ENCODE measurements at regions not wholly inside any gene's neighbourhood (a gene's known extent, or its start where the extent isn't known, plus 50 kb on each side); places are given as distances from the start of the nearest gene placed in this dataset.

GRCh38 chr4:137774501-137774900, 242.2 kb upstream of the PCDH18 start:
- H3K9me1 ChIP-seq (ENCODE audit: insufficient read depth, low read length), result no peaks in the 10 kb centered on the region
- H3K9me3 ChIP-seq (ENCODE audit: control insufficient read depth, insufficient read depth, low read length), result no peaks in the 10 kb centered on the region
- no peak overlapping the region for H4K91ac ChIP-seq (ENCODE audit: insufficient read depth, low read depth, low read length)
- TF ChIP-seq CEBPB (IDR thresholded peaks at IDR 0.05; ENCODE audit: low read depth, low read length), result no peak
- TF ChIP-seq ELK1 (IDR thresholded peaks at IDR 0.05; ENCODE audit: borderline replicate concordance, low read depth, low read length), result no peak
- TF ChIP-seq MAFK (IDR thresholded peaks at IDR 0.05; ENCODE audit: low read depth, low read length), result no peak
- no peak for TF ChIP-seq BHLHE40 (IDR thresholded peaks at IDR 0.05; ENCODE audit: low read depth, low read length)
- no peak for TF ChIP-seq SMC3 (IDR thresholded peaks at IDR 0.05; ENCODE audit: low read depth, low read length)
- no peak for TF ChIP-seq FOS (IDR thresholded peaks at IDR 0.05; ENCODE audit: low read depth, low read length)
- no peak for TF ChIP-seq MXI1 (IDR thresholded peaks at IDR 0.05; ENCODE audit: borderline replicate concordance, low read depth, low read length)
- no peak for TF ChIP-seq RCOR1 (IDR thresholded peaks at IDR 0.05; ENCODE audit: insufficient replicate concordance, low read length)
- no peak overlapping the region for H3K23ac ChIP-seq (ENCODE audit: low read depth, low read length)
- H2AK9ac ChIP-seq (replicated peaks; ENCODE audit: low read depth, low read length, poor library complexity), result no peak overlapping the region
- no peak overlapping the region for H4K5ac ChIP-seq (ENCODE audit: low read depth, low read length)
- no peak for DNase-seq
- H3K27ac ChIP-seq (ENCODE audit: insufficient read depth, low read length), result no peak overlapping the region
- in situ Hi-C loops (cut with MboI; ENCODE audit: low sequenced_read_pairs), result no loop called here
- no peak overlapping the region for H2BK5ac ChIP-seq (ENCODE audit: low read depth, low read length, poor library complexity, severe bottlenecking)
- H4K8ac ChIP-seq (ENCODE audit: low read depth in 2 of 2, low read length in 2 of 2), result no peak overlapping the region
- no peak overlapping the region for H3K18ac ChIP-seq (ENCODE audit: low read depth, low read length)
- no peak overlapping the region for H3K14ac ChIP-seq (replicated peaks; ENCODE audit: low read depth, low read length)
- no peak overlapping the region for H2BK20ac ChIP-seq (ENCODE audit: low read depth, low read length)
- no peaks in the 10 kb centered on the region for H3K27me3 ChIP-seq (ENCODE audit: control insufficient read depth, insufficient read depth, low read length)
- intact Hi-C loops (cut with micrococcal nuclease), result no loop called here
- no peaks in the 10 kb centered on the region for H3K4me1 ChIP-seq (ENCODE audit: control insufficient read depth, insufficient read depth, low read length)
- no peak overlapping the region for H3K4me2 ChIP-seq (ENCODE audit: low read depth, low read length)
- no peak overlapping the region for H3K56ac ChIP-seq (ENCODE audit: extremely low read depth, insufficient read depth, low read length)
- no peak overlapping the region for H2AK5ac ChIP-seq (ENCODE audit: low read depth, low read length)
- no peak overlapping the region for H2BK120ac ChIP-seq (ENCODE audit: low read depth, low read length)
- no peak overlapping the region for H2AFZ ChIP-seq (replicated peaks; ENCODE audit: low read length, poor library complexity)
- no peak overlapping the region for H3K4me3 ChIP-seq (ENCODE audit: insufficient read depth, low read depth, low read length)
- H3K79me1 ChIP-seq (ENCODE audit: low read depth in 1 of 2, low read length in 2 of 2), result no peaks in the 10 kb centered on the region
- CTCF ChIA-PET, result no interaction called here
- dilution Hi-C loops (cut with HindIII; ENCODE audit: low sequenced_read_pairs, unreplicated experiment), result no loop called here
- no peak overlapping the region for H3K4ac ChIP-seq (ENCODE audit: low read depth, low read length)
- BruUV-seq (replicated peaks), result no TSS peak
- no peaks in the 10 kb centered on the region for H4K20me1 ChIP-seq (ENCODE audit: insufficient read depth, low read length)
- H2BK15ac ChIP-seq (ENCODE audit: low read depth, low read length), result no peak overlapping the region
- POLR2A ChIA-PET (ENCODE audit: unreplicated experiment), result no interaction called here
- no peak for ATAC-seq (ENCODE audit: low read depth)
- H3K36me3 ChIP-seq (ENCODE audit: control insufficient read depth, insufficient read depth, low read length), result no peaks in the 10 kb centered on the region
- no peak overlapping the region for H3K9ac ChIP-seq (ENCODE audit: low read depth, low read length)

Measured in IMR-90 (cell line).